ENCODE measurements at regions not wholly inside any gene's neighbourhood (a gene's known extent, or its start where the extent isn't known, plus 50 kb on each side); places are given as distances from the start of the nearest gene placed in this dataset.

- TF ChIP-seq, protein P1, sequence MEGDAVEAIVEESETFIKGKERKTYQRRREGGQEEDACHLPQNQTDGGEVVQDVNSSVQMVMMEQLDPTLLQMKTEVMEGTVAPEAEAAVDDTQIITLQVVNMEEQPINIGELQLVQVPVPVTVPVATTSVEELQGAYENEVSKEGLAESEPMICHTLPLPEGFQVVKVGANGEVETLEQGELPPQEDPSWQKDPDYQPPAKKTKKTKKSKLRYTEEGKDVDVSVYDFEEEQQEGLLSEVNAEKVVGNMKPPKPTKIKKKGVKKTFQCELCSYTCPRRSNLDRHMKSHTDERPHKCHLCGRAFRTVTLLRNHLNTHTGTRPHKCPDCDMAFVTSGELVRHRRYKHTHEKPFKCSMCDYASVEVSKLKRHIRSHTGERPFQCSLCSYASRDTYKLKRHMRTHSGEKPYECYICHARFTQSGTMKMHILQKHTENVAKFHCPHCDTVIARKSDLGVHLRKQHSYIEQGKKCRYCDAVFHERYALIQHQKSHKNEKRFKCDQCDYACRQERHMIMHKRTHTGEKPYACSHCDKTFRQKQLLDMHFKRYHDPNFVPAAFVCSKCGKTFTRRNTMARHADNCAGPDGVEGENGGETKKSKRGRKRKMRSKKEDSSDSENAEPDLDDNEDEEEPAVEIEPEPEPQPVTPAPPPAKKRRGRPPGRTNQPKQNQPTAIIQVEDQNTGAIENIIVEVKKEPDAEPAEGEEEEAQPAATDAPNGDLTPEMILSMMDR (conservative IDR thresholded peaks at IDR 0.05 in 1 of 2, IDR thresholded peaks at IDR 0.05 in 1 of 2; ENCODE audit: extremely low read depth in 1 of 2, insufficient read depth in 1 of 2, low read depth in 1 of 2, low read length in 2 of 2), result no peak
- no peak for TF ChIP-seq EZH2 (IDR thresholded peaks at IDR 0.05; ENCODE audit: borderline replicate concordance, low read length)
These were observed 52.4 kb upstream of the JPH3 start for GRCh38 chr16:87549627-87550494.
